ENCODE measurements at regions not wholly inside any gene's neighbourhood (a gene's known extent, or its start where the extent isn't known, plus 50 kb on each side); places are given as distances from the start of the nearest gene placed in this dataset.

DNA sequence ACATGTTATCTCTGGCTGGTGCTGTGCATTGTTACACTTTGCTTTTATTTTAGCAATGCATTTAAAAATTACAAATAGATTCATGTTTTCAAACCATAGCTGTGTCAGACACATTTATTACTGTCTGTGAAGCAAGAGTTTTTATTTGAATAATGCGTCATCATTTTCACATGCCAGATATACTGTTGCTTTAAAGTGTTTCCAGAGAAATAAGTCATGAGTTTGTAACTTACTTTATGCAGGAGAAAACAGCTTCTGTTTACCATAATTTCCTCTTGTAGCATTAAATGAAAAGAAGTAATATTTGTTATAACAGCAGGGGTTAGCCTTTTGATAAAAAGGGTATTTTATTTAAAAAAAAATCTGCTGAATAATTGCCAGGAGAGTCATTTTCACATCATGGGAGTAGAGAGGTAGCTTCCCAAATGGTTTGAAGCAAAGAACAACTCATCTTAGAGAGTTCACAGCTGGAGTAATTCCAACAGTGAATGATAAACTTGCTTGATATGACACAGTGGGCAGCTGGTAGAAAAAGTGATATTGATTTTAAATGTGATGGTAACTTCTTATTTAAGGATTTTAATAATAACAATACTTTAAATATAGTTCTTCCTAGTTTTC lies 1274.5 kb upstream of the CRIM1 start:
- DNase-seq (ENCODE audit: low read depth): no peak
- TF ChIP-seq, protein P1, sequence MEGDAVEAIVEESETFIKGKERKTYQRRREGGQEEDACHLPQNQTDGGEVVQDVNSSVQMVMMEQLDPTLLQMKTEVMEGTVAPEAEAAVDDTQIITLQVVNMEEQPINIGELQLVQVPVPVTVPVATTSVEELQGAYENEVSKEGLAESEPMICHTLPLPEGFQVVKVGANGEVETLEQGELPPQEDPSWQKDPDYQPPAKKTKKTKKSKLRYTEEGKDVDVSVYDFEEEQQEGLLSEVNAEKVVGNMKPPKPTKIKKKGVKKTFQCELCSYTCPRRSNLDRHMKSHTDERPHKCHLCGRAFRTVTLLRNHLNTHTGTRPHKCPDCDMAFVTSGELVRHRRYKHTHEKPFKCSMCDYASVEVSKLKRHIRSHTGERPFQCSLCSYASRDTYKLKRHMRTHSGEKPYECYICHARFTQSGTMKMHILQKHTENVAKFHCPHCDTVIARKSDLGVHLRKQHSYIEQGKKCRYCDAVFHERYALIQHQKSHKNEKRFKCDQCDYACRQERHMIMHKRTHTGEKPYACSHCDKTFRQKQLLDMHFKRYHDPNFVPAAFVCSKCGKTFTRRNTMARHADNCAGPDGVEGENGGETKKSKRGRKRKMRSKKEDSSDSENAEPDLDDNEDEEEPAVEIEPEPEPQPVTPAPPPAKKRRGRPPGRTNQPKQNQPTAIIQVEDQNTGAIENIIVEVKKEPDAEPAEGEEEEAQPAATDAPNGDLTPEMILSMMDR (IDR thresholded peaks at IDR 0.05; ENCODE audit: low read depth, low read length): no peak
- TF ChIP-seq, protein P2, sequence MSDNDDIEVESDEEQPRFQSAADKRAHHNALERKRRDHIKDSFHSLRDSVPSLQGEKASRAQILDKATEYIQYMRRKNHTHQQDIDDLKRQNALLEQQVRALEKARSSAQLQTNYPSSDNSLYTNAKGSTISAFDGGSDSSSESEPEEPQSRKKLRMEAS (IDR thresholded peaks at IDR 0.05; ENCODE audit: low read depth, low read length): no peak
- TF ChIP-seq MYC (IDR thresholded peaks at IDR 0.05; ENCODE audit: low read depth, low read length) (no peak), POLR2A (IDR thresholded peaks at IDR 0.05; ENCODE audit: extremely low read depth, insufficient read length) (no peak)
- no peak overlapping the region for H3K4me3 ChIP-seq (ENCODE audit: low read depth, low read length)

DNA sequence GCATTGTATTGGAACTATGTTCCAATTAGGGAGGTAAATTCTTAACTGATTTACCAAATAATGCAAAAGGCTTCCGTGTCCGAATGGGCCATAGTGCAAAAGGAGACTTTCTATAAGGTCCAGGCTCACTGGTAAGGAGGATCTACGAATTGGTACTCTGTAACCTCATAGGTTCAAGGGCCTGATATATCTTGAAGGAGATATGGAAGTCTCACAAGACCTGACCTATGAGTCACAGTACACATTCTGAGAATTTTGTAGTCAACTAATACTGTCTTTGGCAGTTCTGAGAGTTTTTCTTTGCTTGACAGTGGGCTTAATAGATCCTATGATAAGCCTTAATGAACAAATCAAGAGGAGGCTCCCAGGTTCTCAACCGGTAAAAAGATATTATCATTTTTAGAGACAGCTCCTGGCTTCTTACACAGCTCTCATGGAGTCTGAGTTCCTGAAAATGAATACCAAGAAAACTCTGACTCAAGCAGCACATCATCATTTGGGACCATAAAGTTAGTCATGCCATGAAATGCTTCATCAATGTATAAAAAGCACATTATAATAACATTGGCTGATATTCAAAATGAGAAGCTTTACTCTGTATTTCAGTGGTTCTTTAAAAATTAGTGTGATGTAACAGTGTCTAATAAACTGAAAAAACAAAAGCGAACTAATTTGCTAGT lies 1275.2 kb upstream of the CRIM1 start:
- no peak for DNase-seq (ENCODE audit: low read depth)

DNA sequence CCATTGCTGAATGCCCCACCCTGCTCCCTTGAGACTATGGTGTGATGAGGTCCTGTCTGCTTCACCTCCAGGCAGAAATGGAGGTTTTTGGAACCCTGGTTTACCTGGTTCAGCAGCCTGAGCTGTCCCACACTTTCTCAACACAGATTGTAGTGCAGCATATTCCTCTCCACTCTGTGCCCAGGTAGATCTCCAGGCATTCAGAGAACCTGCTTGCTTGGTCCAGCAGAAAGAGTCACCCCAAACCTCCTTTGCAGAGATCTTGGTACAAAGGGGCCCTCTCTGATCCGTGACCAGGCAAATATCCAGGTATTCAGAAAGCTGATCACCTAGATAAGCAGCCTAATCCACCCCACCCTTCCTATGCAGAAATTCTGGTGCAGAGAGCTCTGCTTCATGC lies 1288.2 kb upstream of the CRIM1 start:
- H3K4me3 ChIP-seq (ENCODE audit: low read depth, low read length): no peak overlapping the region
- DNase-seq (ENCODE audit: low read depth): no peak
- TF ChIP-seq POLR2A (IDR thresholded peaks at IDR 0.05; ENCODE audit: extremely low read depth, insufficient read length) (no peak), MYC (IDR thresholded peaks at IDR 0.05; ENCODE audit: low read depth, low read length) (no peak)
- TF ChIP-seq, protein P2 (IDR thresholded peaks at IDR 0.05; ENCODE audit: low read depth, low read length): no peak
- TF ChIP-seq, protein P1 (IDR thresholded peaks at IDR 0.05; ENCODE audit: low read depth, low read length): no peak

More for the DNA sequence above, 1275.2 kb upstream of the CRIM1 start:
- TF ChIP-seq POLR2A (IDR thresholded peaks at IDR 0.05; ENCODE audit: extremely low read depth, insufficient read length): no peak
- TF ChIP-seq, protein P1 (IDR thresholded peaks at IDR 0.05; ENCODE audit: low read depth, low read length): no peak
- TF ChIP-seq, protein P2 (IDR thresholded peaks at IDR 0.05; ENCODE audit: low read depth, low read length): no peak
- TF ChIP-seq MYC (IDR thresholded peaks at IDR 0.05; ENCODE audit: low read depth, low read length): no peak
- H3K4me3 ChIP-seq (ENCODE audit: low read depth, low read length): no peak overlapping the region

DNA sequence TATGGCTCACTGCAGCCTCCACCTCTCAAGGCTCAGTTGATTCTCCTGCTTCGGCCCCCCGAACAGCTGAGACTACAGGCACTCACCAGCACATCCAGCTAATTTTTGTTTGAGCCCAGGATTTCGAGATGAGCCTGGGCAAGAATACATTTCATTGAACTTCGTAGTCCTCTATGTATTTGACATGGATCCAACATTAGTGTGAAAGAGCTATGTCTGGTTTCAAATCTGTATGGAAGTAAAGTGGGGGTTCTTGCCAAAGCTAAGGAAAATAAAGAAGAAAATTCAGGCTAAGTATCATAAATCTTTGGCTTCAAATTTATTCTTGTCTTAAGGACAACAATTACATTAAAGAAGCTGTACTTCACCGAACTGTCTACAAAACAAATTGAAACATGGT lies 1291.7 kb upstream of the CRIM1 start:
- H3K4me3 ChIP-seq (ENCODE audit: low read depth, low read length): no peak overlapping the region
- TF ChIP-seq, protein P1 (IDR thresholded peaks at IDR 0.05; ENCODE audit: low read depth, low read length): no peak
- no peak for TF ChIP-seq MYC (IDR thresholded peaks at IDR 0.05; ENCODE audit: low read depth, low read length)
- no peak for TF ChIP-seq POLR2A (IDR thresholded peaks at IDR 0.05; ENCODE audit: extremely low read depth, insufficient read length)
- TF ChIP-seq, protein P2 (IDR thresholded peaks at IDR 0.05; ENCODE audit: low read depth, low read length): no peak
- no peak for DNase-seq (ENCODE audit: low read depth)

DNA sequence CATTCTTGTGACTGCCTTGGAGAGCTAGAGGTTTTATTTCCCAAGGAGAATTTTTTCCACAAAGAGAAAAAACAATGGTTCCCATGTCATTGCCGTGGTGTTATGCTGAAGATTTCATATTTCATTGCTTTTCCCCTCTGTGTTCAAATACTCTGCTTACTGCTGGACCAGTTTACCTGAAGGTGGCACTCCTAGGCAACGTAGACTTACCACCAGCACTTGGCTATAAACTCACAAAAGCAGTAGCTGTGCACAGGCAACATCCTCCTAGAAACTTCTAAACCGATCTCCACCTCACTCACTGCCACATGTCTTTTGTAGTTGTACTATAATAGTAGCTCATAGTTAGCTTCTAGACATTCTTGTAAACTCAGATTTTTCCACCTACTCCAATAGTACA lies 1319.7 kb upstream of the CRIM1 start:
- no peak overlapping the region for H3K4me3 ChIP-seq (ENCODE audit: low read depth, low read length)
- TF ChIP-seq, protein P1 (IDR thresholded peaks at IDR 0.05; ENCODE audit: low read depth, low read length): no peak
- TF ChIP-seq POLR2A (IDR thresholded peaks at IDR 0.05; ENCODE audit: extremely low read depth, insufficient read length) (no peak), MYC (IDR thresholded peaks at IDR 0.05; ENCODE audit: low read depth, low read length) (no peak)
- TF ChIP-seq, protein P2 (IDR thresholded peaks at IDR 0.05; ENCODE audit: low read depth, low read length): no peak
- DNase-seq (ENCODE audit: low read depth): peak; percentile 10
